Heart left ventricle (tissue), 13 donors: ENCODE measurements at regions not wholly inside any gene's neighbourhood (a gene's known extent, or its start where the extent isn't known, plus 50 kb on each side); places are given as distances from the start of the nearest gene placed in this dataset.

Experiments used
- CTCF ChIP-seq, 12 donors: fragments of 200-600 bp; sonication (generic) in 4 of 12; IDR thresholded peaks; one replicate each; pipeline versions ENCODE4 v1.5.0 to v1.8.0; 2018 to 2022; ENCODE audit warnings: antibody characterized with exemption in 12 of 12, mild to moderate bottlenecking in 5 of 12
- POLR2A ChIP-seq, 2 donors: fragments of 450-650 bp; IDR thresholded peaks; one replicate each; pipeline ENCODE4 v1.6.1; 2017; ENCODE audit warnings: antibody characterized with exemption in 2 of 2, mild to moderate bottlenecking in 2 of 2, moderate library complexity in 2 of 2
- donor health status: ischemic (EF 13 %, LVEDD 7.1; RV severe dilation, severe dysfunction).
- donor health status: DM: no; HTN: yes; CAD: no.
- donor health status: DM: no; HTN: no; CAD: no.
- donor health status: ischemic (EF 25% LVEDD 6.9; RV normal size, moderate dysfunction).
- donor health status: ischemic (EF 25% LVEDD 5.7; RV mildly dilated, moderate dysfunction).
- donor health status: ischemic (EF 35%, LVEDD 5.7; RV mildly dilated, moderate dysfunction).
- donor health status: nonischemic (EF 11% LVEDD 7.7; RV severe dilation, severe dysfunction).
- donor health status: DM: yes; HTN: yes; CAD: no.
- donor health status: PGD.
- donor health status: ischemic (EF 29% LVEDD 5.4; RV normal size, mild dysfunction).
- donor health status: nonischemic (EF 23%, LVEDD 6.1; RV moderate dilation, normal function).

DNA sequence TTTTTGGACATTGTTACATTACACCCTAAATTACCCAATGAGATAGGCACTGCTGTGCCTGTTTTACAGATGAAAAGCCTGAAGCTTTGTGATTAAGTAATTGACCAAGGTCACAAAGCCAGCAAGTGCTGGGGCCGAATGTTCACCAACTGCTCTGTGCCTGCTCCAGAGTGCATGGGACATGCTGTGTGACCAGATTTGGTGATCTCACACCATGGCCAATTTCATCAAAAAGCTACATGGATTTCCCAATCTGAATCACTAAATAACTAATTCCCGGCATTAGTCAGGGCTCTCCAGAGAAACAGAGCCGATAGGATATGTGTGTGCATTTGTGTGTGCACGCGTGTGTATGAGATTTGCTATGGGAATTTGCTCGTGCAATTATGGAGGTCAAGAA, 228.3 kb upstream of the ECI2 start:
- TF ChIP-seq CTCF (IDR thresholded peaks at IDR 0.05) = no peak
- TF ChIP-seq POLR2A (IDR thresholded peaks at IDR 0.05) = no peak
